DOHH2 (cell line): ENCODE measurements at regions not wholly inside any gene's neighbourhood (a gene's known extent, or its start where the extent isn't known, plus 50 kb on each side); places are given as distances from the start of the nearest gene placed in this dataset.

Experiments used
- H3F3A ChIP-seq: fragments of 200-600 bp; sonication (generic), shearing (Covaris generic); 2 replicates; pipeline ENCODE4 v1.6.0; 2016; ENCODE audit warnings: antibody characterized with exemption, mild to moderate bottlenecking; ENCODE audit not compliant: control insufficient read depth, insufficient read depth
- H3K27ac ChIP-seq: fragments of 200-600 bp; sonication (generic); 2 replicates; pipeline ENCODE4 v1.5.1; 2014; ENCODE audit warnings: low read depth, mild to moderate bottlenecking, low read length, moderate library complexity
- H3K27me3 ChIP-seq: fragments of 200-600 bp; sonication (generic); 2 replicates; pipeline ENCODE4 v1.6.1; 2014; ENCODE audit warnings: mild to moderate bottlenecking, low read length, mixed read lengths; ENCODE audit not compliant: control insufficient read depth
- H3K36me3 ChIP-seq: fragments of 200-600 bp; sonication (generic); 2 replicates; pipeline ENCODE4 v1.6.1; 2014; ENCODE audit warnings: mild to moderate bottlenecking, low read length, moderate library complexity, mixed read lengths; ENCODE audit not compliant: control insufficient read depth
- H3K4me1 ChIP-seq: fragments of 200-600 bp; sonication (generic); 2 replicates; pipeline ENCODE4 v1.6.1; 2014; ENCODE audit warnings: mild to moderate bottlenecking, low read length, mixed read lengths; ENCODE audit not compliant: control insufficient read depth
- H3K4me2 ChIP-seq: fragments of 200-600 bp; sonication (generic); 2 replicates; pipeline ENCODE4 v1.6.0; 2014; ENCODE audit warnings: mild to moderate bottlenecking, low read length, moderate library complexity
- H3K4me3 ChIP-seq: fragments of 200-600 bp; sonication (generic); 2 replicates; pipeline ENCODE4 v1.5.1; 2014; ENCODE audit warnings: mild to moderate bottlenecking, low read length, mixed read lengths
- H3K79me2 ChIP-seq: fragments of 200-600 bp; sonication (generic); 2 replicates; pipeline ENCODE4 v1.6.1; 2014; ENCODE audit warnings: mild to moderate bottlenecking, low read length, mixed read lengths; ENCODE audit not compliant: control insufficient read depth
- H3K9me2 ChIP-seq: fragments of 200-600 bp; sonication (generic); replicated peaks from 2 replicates; pipeline ENCODE4 v1.6.1; 2014; ENCODE audit warnings: mild to moderate bottlenecking, low read length, mixed read lengths; ENCODE audit not compliant: control insufficient read depth
- H3K9me3 ChIP-seq: fragments of 200-600 bp; sonication (generic); 2 replicates; pipeline ENCODE4 v1.6.1; 2014; ENCODE audit warnings: antibody characterized with exemption, low read length, mixed read lengths; ENCODE audit not compliant: control insufficient read depth, insufficient read depth
- H4K20me1 ChIP-seq: fragments of 200-600 bp; sonication (generic); 2 replicates; pipeline ENCODE4 v1.6.0; 2014; ENCODE audit warnings: low read depth, mild to moderate bottlenecking, antibody characterized with exemption, low read length, moderate library complexity; ENCODE audit not compliant: control insufficient read depth, insufficient read depth
- EZH2phosphoT487 ChIP-seq: fragments of 200-600 bp; sonication (generic); IDR thresholded peaks from 2 replicates; pipeline ENCODE4 v1.6.1; 2017; ENCODE audit warnings: borderline replicate concordance, mild to moderate bottlenecking, antibody characterized with exemption, low read length, moderate library complexity, mixed read lengths
- TF ChIP-seq, protein P1 (sequence below): fragments of 200-600 bp; sonication (generic); IDR thresholded peaks from one replicate; pipeline ENCODE4 v1.5.1; 2014; ENCODE audit warnings: antibody characterized with exemption, mild to moderate bottlenecking, low read depth, low read length; ENCODE audit not compliant: poor library complexity, severe bottlenecking

DNA sequence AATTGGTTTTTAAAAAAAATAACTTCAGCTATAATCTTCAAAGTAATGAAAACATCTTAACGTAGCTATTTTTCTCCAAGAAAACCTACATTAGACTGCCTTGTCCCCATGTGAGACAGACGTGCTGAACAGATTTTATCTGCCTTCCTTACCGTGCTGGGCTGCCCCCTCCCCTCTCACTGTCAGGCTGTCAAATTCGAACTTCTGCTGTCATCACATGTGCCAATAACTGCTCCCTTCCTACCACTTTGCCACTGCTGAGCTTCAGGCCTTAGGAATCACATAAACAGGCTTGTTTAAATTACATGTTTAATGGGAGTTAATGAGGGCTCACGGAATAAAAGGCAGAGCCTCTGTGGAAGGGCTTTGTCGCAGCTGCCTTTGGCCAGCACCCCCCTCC lies 77.0 kb upstream of the NHSL1 start:
- no peak overlapping the region for H3K4me3 ChIP-seq
- H3F3A ChIP-seq = no peaks in the 10 kb centered on the region
- H3K36me3 ChIP-seq = no peaks in the 10 kb centered on the region
- H3K27ac ChIP-seq = no peak overlapping the region
- H4K20me1 ChIP-seq = no peaks in the 10 kb centered on the region
- H3K79me2 ChIP-seq = no peaks in the 10 kb centered on the region
- H3K4me1 ChIP-seq = no peaks in the 10 kb centered on the region
- peaks cover 4% of the 10 kb centered on the region; the same call in 1 of the 2 replicates for H3K27me3 ChIP-seq
- no peak for TF ChIP-seq EZH2phosphoT487
- TF ChIP-seq, protein P1, sequence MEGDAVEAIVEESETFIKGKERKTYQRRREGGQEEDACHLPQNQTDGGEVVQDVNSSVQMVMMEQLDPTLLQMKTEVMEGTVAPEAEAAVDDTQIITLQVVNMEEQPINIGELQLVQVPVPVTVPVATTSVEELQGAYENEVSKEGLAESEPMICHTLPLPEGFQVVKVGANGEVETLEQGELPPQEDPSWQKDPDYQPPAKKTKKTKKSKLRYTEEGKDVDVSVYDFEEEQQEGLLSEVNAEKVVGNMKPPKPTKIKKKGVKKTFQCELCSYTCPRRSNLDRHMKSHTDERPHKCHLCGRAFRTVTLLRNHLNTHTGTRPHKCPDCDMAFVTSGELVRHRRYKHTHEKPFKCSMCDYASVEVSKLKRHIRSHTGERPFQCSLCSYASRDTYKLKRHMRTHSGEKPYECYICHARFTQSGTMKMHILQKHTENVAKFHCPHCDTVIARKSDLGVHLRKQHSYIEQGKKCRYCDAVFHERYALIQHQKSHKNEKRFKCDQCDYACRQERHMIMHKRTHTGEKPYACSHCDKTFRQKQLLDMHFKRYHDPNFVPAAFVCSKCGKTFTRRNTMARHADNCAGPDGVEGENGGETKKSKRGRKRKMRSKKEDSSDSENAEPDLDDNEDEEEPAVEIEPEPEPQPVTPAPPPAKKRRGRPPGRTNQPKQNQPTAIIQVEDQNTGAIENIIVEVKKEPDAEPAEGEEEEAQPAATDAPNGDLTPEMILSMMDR = no peak
- H3K9me2 ChIP-seq = no peaks in the 10 kb centered on the region
- H3K4me2 ChIP-seq = no peak overlapping the region
- no peaks in the 10 kb centered on the region for H3K9me3 ChIP-seq

GRCh38 chr6:138577151-138577915 lies 78.0 kb upstream of the NHSL1 start:
- Histone ChIP-seq H3K4me3 (no peak overlapping the region), H3K27ac (no peak overlapping the region), H3F3A (no peaks in the 10 kb centered on the region), H3K4me1 (no peaks in the 10 kb centered on the region), H3K9me3 (no peaks in the 10 kb centered on the region), H3K9me2 (no peaks in the 10 kb centered on the region), H3K27me3 (0 out of 2 replicates have a peak, but pooled peaks cover 3% of the 10 kb centered on the region), H3K79me2 (no peaks in the 10 kb centered on the region), H4K20me1 (no peaks in the 10 kb centered on the region), H3K36me3 (no peaks in the 10 kb centered on the region), H3K4me2 (no peak overlapping the region)
- TF ChIP-seq, protein P1 = no peak
- no peak for TF ChIP-seq EZH2phosphoT487

DNA sequence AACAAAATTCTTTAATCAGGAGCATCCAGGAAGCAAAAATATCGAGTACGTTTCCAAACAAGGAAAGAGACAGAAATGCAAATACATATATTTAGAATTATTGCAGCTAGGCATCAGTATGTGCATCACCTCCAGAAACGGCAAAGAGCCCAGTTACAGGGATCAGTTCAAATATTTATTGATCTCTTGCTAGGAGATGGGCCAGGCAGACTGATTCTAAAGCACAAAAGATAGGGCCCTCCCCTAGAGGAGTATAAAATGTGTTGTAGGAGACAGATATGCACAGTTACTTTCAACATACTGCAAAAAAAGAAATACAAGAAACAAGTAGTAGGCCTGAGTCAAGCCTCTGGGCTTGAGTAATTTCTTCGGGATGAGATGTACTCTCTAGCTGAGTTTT lies 80.7 kb upstream of the NHSL1 start:
- H3K27me3 ChIP-seq = peaks cover 11% of the 10 kb centered on the region
- no peaks in the 10 kb centered on the region for H3F3A ChIP-seq
- no peak for TF ChIP-seq EZH2phosphoT487
- TF ChIP-seq, protein P1 = no peak
- no peak overlapping the region for H3K4me3 ChIP-seq
- H3K27ac ChIP-seq = no peak overlapping the region
- H3K9me3 ChIP-seq = no peaks in the 10 kb centered on the region
- no peak overlapping the region for H3K4me2 ChIP-seq
- no peaks in the 10 kb centered on the region for H4K20me1 ChIP-seq
- H3K36me3 ChIP-seq = no peaks in the 10 kb centered on the region
- no peaks in the 10 kb centered on the region for H3K9me2 ChIP-seq
- H3K79me2 ChIP-seq = no peaks in the 10 kb centered on the region
- H3K4me1 ChIP-seq = no peaks in the 10 kb centered on the region
